ENCODE measurements at regions not wholly inside any gene's neighbourhood (a gene's known extent, or its start where the extent isn't known, plus 50 kb on each side); places are given as distances from the start of the nearest gene placed in this dataset.

DNA sequence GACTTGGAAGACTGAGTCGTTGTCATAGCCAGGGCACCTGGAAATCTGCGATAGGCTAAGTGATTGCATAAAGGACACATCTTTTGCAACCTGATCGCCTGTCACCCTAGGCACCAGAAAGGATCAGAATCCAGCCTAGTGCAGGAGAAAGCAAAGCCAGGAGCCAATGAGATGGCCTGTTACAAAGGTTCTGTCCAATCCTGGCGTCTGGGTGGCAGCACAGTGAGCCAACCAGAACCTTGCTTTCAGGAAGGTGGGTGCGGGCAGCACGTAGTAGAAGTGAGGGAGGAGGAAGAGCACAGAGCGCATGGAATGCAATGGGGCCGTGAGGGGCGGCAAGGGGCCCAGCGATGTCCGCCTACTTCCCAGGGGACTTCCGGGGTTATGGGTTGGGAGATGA, 120.4 kb upstream of the GGTLC1 start:
- Histone ChIP-seq H3K4me3 (no peak overlapping the region), H3K36me3 (no peaks in the 10 kb centered on the region), H3K9me3 (no peaks in the 10 kb centered on the region), H3K27ac (no peak overlapping the region), H3K4me1 (replicated peaks) (no peaks in the 10 kb centered on the region), H3K27me3 (replicated peaks; ENCODE audit: insufficient read depth) (no peaks in the 10 kb centered on the region)
- TF ChIP-seq, protein P1, sequence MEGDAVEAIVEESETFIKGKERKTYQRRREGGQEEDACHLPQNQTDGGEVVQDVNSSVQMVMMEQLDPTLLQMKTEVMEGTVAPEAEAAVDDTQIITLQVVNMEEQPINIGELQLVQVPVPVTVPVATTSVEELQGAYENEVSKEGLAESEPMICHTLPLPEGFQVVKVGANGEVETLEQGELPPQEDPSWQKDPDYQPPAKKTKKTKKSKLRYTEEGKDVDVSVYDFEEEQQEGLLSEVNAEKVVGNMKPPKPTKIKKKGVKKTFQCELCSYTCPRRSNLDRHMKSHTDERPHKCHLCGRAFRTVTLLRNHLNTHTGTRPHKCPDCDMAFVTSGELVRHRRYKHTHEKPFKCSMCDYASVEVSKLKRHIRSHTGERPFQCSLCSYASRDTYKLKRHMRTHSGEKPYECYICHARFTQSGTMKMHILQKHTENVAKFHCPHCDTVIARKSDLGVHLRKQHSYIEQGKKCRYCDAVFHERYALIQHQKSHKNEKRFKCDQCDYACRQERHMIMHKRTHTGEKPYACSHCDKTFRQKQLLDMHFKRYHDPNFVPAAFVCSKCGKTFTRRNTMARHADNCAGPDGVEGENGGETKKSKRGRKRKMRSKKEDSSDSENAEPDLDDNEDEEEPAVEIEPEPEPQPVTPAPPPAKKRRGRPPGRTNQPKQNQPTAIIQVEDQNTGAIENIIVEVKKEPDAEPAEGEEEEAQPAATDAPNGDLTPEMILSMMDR (IDR thresholded peaks at IDR 0.05): no peak
- no peak for TF ChIP-seq POLR2A (IDR thresholded peaks at IDR 0.05)
- no peak for TF ChIP-seq POLR2AphosphoS5 (IDR thresholded peaks at IDR 0.05)
- intact Hi-C loops (cut with DNase I): no loop called here
- WGBS: 96% methylated on average over 12 of the region's 12 CpGs
- DNase-seq (ENCODE audit: low spot score): no peak

DNA sequence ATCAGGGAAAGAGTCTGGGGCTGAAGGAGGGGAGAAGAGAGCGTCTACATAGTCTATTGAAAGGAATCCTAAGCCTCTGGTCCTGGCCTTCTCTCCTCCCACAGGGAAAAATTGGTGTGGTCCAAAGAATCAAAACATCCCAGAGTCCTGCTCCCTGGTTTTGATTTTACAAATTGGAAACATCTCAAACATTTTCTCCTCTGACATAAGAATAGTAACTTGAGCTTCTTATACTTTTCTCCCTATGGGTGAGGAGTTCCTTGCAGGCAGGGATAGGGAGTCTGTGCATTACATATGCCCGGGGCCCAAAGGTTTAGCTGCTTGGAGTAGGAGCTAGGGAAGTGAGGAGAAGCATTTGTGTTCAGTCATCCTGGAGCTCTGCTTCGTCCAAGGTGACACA, 120.0 kb upstream of the GGTLC1 start:
- 87% methylated on average over 3 of the region's 3 CpGs for WGBS
- DNase-seq (ENCODE audit: low spot score): no peak
- no peaks in the 10 kb centered on the region for H3K9me3 ChIP-seq
- no peak overlapping the region for H3K4me3 ChIP-seq
- H3K27me3 ChIP-seq (replicated peaks; ENCODE audit: insufficient read depth): no peaks in the 10 kb centered on the region
- intact Hi-C loops (cut with DNase I): no loop called here
- H3K4me1 ChIP-seq (replicated peaks): no peaks in the 10 kb centered on the region
- TF ChIP-seq, protein P1 (IDR thresholded peaks at IDR 0.05): no peak
- TF ChIP-seq POLR2AphosphoS5 (IDR thresholded peaks at IDR 0.05): no peak
- no peak for TF ChIP-seq POLR2A (IDR thresholded peaks at IDR 0.05)
- H3K27ac ChIP-seq: no peak overlapping the region
- no peaks in the 10 kb centered on the region for H3K36me3 ChIP-seq

DNA sequence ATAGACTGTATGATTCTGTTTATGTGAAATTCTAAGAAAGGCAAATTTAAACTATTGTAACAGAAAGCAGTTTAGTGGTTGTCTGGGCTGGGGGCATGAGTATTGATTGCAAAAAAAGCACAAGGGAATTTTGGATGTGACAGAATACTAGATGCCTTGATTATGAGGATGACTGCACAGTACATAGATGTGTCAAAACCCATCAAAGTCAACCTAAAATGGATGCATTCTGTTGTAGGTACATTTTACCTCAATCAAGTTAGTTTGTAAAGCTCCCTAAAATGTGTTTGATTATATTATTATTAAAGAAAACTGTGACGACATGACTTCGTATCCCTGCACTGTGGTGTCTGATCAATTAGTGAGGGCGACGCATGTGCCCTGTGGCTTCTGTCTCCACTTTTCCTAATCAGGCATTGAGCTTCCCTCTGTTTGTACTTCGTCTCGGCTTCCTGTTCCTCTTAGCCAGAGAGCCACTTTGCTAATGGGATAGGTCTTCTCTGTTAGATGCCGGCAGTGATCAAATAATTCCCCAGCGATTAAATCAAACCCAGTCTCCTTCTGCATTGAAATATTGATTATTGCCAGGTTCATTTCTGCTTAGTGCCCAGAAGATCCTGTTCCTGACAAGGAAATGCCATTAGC, 118.3 kb upstream of the GGTLC1 start:
- Histone ChIP-seq H3K27ac (no peak overlapping the region), H3K4me3 (no peak overlapping the region), H3K4me1 (replicated peaks) (no peaks in the 10 kb centered on the region), H3K27me3 (replicated peaks; ENCODE audit: insufficient read depth) (peaks cover 3% of the 10 kb centered on the region), H3K9me3 (no peaks in the 10 kb centered on the region), H3K36me3 (no peaks in the 10 kb centered on the region)
- intact Hi-C loops (cut with DNase I): no loop called here
- no peak for TF ChIP-seq POLR2A (IDR thresholded peaks at IDR 0.05)
- TF ChIP-seq, protein P1 (IDR thresholded peaks at IDR 0.05): no peak
- TF ChIP-seq POLR2AphosphoS5 (IDR thresholded peaks at IDR 0.05): no peak
- 56% methylated on average over 8 of the region's 8 CpGs for WGBS
- DNase-seq (ENCODE audit: low spot score): no peak

DNA sequence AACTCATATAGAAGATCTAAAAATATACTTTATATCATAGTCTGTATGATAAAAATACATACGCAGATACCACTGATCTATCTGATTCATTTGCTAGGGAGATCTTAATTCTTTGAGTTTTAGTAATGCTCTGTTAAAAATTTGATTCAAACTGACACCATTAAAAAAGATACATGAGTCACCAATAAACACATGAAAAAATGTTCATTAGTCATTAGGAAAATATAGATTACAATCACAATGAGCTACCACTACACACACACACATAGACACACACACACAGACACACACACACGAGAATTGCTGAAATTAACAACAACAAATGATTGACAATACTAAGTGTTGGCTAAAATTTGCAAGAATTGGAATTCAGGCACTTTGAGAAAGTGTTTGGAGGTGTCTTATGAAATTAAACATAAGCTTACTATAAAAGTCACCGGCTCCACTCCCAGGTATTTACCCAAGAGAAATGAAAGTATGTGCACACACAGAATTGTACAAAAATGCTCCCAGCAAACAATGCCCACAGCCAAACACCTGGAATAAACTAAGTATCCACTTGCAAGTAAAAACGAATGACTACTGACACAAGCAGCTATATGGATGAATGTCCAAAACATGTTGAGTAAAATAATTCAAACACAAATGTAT, 117.7 kb upstream of the GGTLC1 start:
- no peaks in the 10 kb centered on the region for H3K9me3 ChIP-seq
- DNase-seq (ENCODE audit: low spot score): no peak
- no peaks in the 10 kb centered on the region for H3K4me1 ChIP-seq (replicated peaks)
- H3K36me3 ChIP-seq: no peaks in the 10 kb centered on the region
- intact Hi-C loops (cut with DNase I): no loop called here
- H3K27me3 ChIP-seq (replicated peaks; ENCODE audit: insufficient read depth): peaks cover 3% of the 10 kb centered on the region
- no peak overlapping the region for H3K27ac ChIP-seq
- WGBS: 43% methylated on average over 4 of the region's 4 CpGs
- H3K4me3 ChIP-seq: no peak overlapping the region
- TF ChIP-seq POLR2A (IDR thresholded peaks at IDR 0.05): no peak
- no peak for TF ChIP-seq POLR2AphosphoS5 (IDR thresholded peaks at IDR 0.05)
- TF ChIP-seq, protein P1 (IDR thresholded peaks at IDR 0.05): no peak

All from prostate gland (tissue), 2 donors.